Chondrocyte (in vitro differentiated cells): ENCODE measurements at regions not wholly inside any gene's neighbourhood (a gene's known extent, or its start where the extent isn't known, plus 50 kb on each side); places are given as distances from the start of the nearest gene placed in this dataset.

Source experiments
- DNase-seq: peaks from one replicate; pipeline ENCODE4 v3.0.0; 2021; ENCODE audit warnings: mixed read lengths, low spot score
- H3K27ac Mint-ChIP-seq: one replicate; pipeline ENCODE4 v1.8.0; 2021; ENCODE audit warnings: mild to moderate bottlenecking, moderate library complexity, mixed read lengths; ENCODE audit not compliant: unreplicated experiment
- H3K27me3 Mint-ChIP-seq: 2 replicates; pipeline ENCODE4 v1.8.0; 2021; ENCODE audit warnings: low read depth, mixed read lengths
- H3K36me3 Mint-ChIP-seq: 2 replicates; pipeline ENCODE4 v1.8.0; 2021; ENCODE audit warnings: low read depth, mixed read lengths
- H3K4me1 Mint-ChIP-seq: 2 replicates; pipeline ENCODE4 v1.8.0; 2021; ENCODE audit warnings: low read depth, mild to moderate bottlenecking, mixed read lengths
- H3K4me3 Mint-ChIP-seq: one replicate; pipeline ENCODE4 v1.8.0; 2021; ENCODE audit warnings: mild to moderate bottlenecking, moderate library complexity, mixed read lengths; ENCODE audit not compliant: unreplicated experiment
- H3K9me3 Mint-ChIP-seq: 2 replicates; pipeline ENCODE4 v1.8.0; 2021; ENCODE audit warnings: low read depth, mixed read lengths
- CTCF ChIP-seq: fragments of 200-600 bp; sonication (generic); IDR thresholded peaks from 2 replicates; pipeline ENCODE4 v1.5.0; 2021; ENCODE audit warnings: antibody characterized with exemption, mild to moderate bottlenecking, moderate library complexity

- H3K27ac Mint-ChIP-seq, result no peak overlapping the region
- H3K36me3 Mint-ChIP-seq, result peaks cover 2% of the 10 kb centered on the region
- H3K27me3 Mint-ChIP-seq, result peaks cover 16% of the 10 kb centered on the region
- TF ChIP-seq CTCF, result no peak
- DNase-seq, result no peak
- H3K4me3 Mint-ChIP-seq, result no peak overlapping the region
- H3K9me3 Mint-ChIP-seq, result peaks cover 16% of the 10 kb centered on the region
- no peaks in the 10 kb centered on the region for H3K4me1 Mint-ChIP-seq
Measured at GRCh38 chr15:98383571-98383970, 264.8 kb upstream of the IGF1R start.

- Mint-ChIP-seq H3K9me3 (peaks cover 8% of the 10 kb centered on the region), H3K4me1 (no peaks in the 10 kb centered on the region), H3K27me3 (peaks cover 16% of the 10 kb centered on the region), H3K27ac (no peak overlapping the region), H3K36me3 (no peaks in the 10 kb centered on the region), H3K4me3 (no peak overlapping the region)
- DNase-seq, result no peak
- no peak for TF ChIP-seq CTCF
Measured at GRCh38 chr15:98384328-98385029, 263.9 kb upstream of the IGF1R start.

- Mint-ChIP-seq H3K27ac (no peak overlapping the region), H3K36me3 (no peaks in the 10 kb centered on the region), H3K27me3 (peaks cover 16% of the 10 kb centered on the region), H3K9me3 (no peaks in the 10 kb centered on the region), H3K4me3 (no peak overlapping the region), H3K4me1 (no peaks in the 10 kb centered on the region)
- TF ChIP-seq CTCF, result no peak
- no peak for DNase-seq
Measured at GRCh38 chr15:98385752-98386381, 262.5 kb upstream of the IGF1R start.

- no peak for DNase-seq
- Mint-ChIP-seq H3K36me3 (no peaks in the 10 kb centered on the region), H3K27ac (no peak overlapping the region), H3K9me3 (no peaks in the 10 kb centered on the region), H3K27me3 (peaks cover 16% of the 10 kb centered on the region), H3K4me3 (no peak overlapping the region), H3K4me1 (no peaks in the 10 kb centered on the region)
- no peak for TF ChIP-seq CTCF
Measured at GRCh38 chr15:98386561-98386960, 261.8 kb upstream of the IGF1R start.

GRCh38 chr15:98387866-98388265 is 260.5 kb upstream of the IGF1R start:
- no peaks in the 10 kb centered on the region for H3K4me1 Mint-ChIP-seq
- no peak overlapping the region for H3K27ac Mint-ChIP-seq
- peaks cover 18% of the 10 kb centered on the region for H3K27me3 Mint-ChIP-seq
- no peak overlapping the region for H3K4me3 Mint-ChIP-seq
- no peak for DNase-seq
- no peaks in the 10 kb centered on the region for H3K9me3 Mint-ChIP-seq
- TF ChIP-seq CTCF, result no peak
- no peaks in the 10 kb centered on the region for H3K36me3 Mint-ChIP-seq
